GM12875 (cell line): ENCODE measurements at regions not wholly inside any gene's neighbourhood (a gene's known extent, or its start where the extent isn't known, plus 50 kb on each side); places are given as distances from the start of the nearest gene placed in this dataset.

Experiments
- H3K4me3 ChIP-seq: one replicate; pipeline ENCODE4 v1.5.1; 2011; ENCODE audit warnings: low read depth, low read length, control low read depth
- CTCF ChIP-seq: IDR thresholded peaks from 2 replicates; pipeline ENCODE4 v1.5.1; 2011; ENCODE audit warnings: low read depth, mild to moderate bottlenecking, control low read depth, inconsistent platforms, low read length, moderate library complexity, borderline replicate concordance; ENCODE audit not compliant: insufficient read depth

- TF ChIP-seq CTCF = no peak
Measured at GRCh38 chr10:3620818-3621217, 164.2 kb downstream of the KLF6 start.

GRCh38 chr10:3619241-3619640 is 165.8 kb downstream of the KLF6 start:
- H3K4me3 ChIP-seq = no peak overlapping the region
- no peak for TF ChIP-seq CTCF

More at GRCh38 chr10:3620818-3621217, 164.2 kb downstream of the KLF6 start:
- H3K4me3 ChIP-seq = no peak overlapping the region

GRCh38 chr10:3616880-3617279 is 168.1 kb downstream of the KLF6 start:
- no peak overlapping the region for H3K4me3 ChIP-seq
- no peak for TF ChIP-seq CTCF

DNA sequence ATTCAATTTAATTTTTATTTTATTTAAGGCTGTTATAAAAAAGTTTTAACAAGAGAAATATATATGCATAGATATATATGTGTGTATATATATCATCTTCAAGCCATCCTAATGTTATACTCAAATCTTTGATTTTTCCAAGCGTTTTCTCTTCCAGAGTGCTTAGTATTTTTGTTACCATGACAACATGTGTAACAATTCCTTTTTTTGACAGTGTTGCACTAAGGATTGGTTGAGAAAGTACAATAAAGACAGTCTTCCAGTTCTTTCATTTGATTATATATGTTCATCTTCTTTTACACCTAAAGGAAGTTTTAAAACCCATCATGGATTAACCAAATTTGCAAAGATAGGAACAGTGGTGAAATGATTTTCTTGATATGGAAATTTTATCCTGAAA is 171.7 kb downstream of the KLF6 start:
- no peak for TF ChIP-seq CTCF

DNA sequence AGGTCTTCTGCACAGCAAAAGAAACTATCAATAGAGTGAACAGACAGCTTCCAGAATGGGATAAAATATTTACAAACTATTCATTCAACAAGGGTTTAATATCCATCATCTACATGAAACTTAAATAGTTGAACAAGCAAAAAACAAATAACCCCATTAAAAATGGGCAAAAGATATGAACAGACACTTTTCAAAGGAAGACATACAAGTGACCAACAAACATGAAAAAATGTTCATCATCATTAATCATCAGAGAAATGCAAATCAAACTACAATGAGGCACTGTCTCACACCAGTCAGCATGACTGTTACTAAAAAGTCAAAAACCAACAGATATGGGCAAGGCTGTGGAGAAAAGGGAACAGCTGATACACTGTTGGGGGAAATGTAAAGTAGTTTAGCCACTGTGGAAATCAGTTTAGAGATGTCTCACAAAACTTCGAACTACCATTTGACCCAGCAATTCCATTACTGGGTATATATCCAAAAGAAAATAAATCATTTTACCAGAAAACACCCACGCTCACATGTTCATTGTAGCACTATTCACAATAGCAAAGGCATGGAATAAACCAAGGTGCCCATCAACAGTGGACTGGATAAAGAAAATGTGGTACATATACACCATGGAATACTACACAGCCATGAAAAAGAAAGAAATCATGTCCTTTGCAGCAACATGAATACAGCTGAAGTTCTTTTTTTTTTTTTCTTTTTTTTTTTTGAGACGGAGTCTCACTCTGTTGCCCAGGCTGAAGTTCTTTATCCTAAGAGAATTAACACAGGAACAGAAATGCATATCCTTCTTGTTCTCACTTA is 172.6 kb downstream of the KLF6 start:
- no peak for TF ChIP-seq CTCF
- H3K4me3 ChIP-seq = no peak overlapping the region

More for the DNA sequence above, 171.7 kb downstream of the KLF6 start:
- no peak overlapping the region for H3K4me3 ChIP-seq

GRCh38 chr10:3606309-3606708 is 178.7 kb downstream of the KLF6 start:
- no peak overlapping the region for H3K4me3 ChIP-seq
- no peak for TF ChIP-seq CTCF

DNA sequence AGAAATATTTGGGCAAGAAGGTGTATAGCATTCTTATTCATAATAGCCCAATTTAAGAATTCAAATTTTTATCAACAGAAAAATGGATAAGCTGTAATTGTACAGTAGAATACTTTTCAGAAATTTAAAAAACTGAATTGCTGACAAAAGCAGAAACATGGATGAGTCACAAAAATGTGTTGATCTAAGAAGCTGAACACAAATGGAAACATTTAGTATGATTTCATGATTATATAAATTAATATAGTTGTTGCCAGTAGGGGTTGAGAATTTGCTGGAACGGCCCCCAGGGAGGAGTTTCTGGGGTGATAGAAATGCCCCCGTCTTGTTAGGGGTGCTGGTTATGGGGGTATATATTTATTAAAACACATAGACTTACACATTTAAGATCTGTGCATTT is 179.1 kb downstream of the KLF6 start:
- TF ChIP-seq CTCF = no peak
- no peak overlapping the region for H3K4me3 ChIP-seq
